SK-N-MC (cell line): ENCODE measurements at regions not wholly inside any gene's neighbourhood (a gene's known extent, or its start where the extent isn't known, plus 50 kb on each side); places are given as distances from the start of the nearest gene placed in this dataset.

Experiments used
- EZH2 ChIP-seq: fragments of 200-600 bp; sonication (generic); IDR thresholded peaks from one replicate; pipeline ENCODE4 v1.6.1; 2017; ENCODE audit warnings: antibody characterized with exemption
- POLR2AphosphoS5 ChIP-seq: IDR thresholded peaks from 2 replicates; pipeline ENCODE4 v1.6.1; 2012; ENCODE audit warnings: mild to moderate bottlenecking, low read depth, low read length, borderline replicate concordance

GRCh38 chr5:54634089-54634488 lies 116.5 kb downstream of the SNX18 start:
- no peak for TF ChIP-seq EZH2
- TF ChIP-seq POLR2AphosphoS5 = no peak
